H9 (cell line): ENCODE measurements at regions not wholly inside any gene's neighbourhood (a gene's known extent, or its start where the extent isn't known, plus 50 kb on each side); places are given as distances from the start of the nearest gene placed in this dataset.

ENCODE experiments used
- DNase-seq: peaks from one replicate; pipeline ENCODE4 v3.0.0-alpha.2; 2017
- H2AFZ ChIP-seq: one replicate; pipeline ENCODE4 v1.6.1; 2013; ENCODE audit warnings: mild to moderate bottlenecking, low read length, control low read depth, moderate library complexity
- H2AK5ac ChIP-seq: 2 replicates; pipeline ENCODE4 v1.6.1; 2013; ENCODE audit warnings: low read length, control low read depth, mixed read lengths; ENCODE audit not compliant: insufficient read length
- H2BK120ac ChIP-seq: one replicate; pipeline ENCODE4 v1.6.1; 2013; ENCODE audit warnings: low read depth, mild to moderate bottlenecking, low read length, control low read depth, inconsistent platforms; ENCODE audit not compliant: poor library complexity, severe bottlenecking
- H2BK12ac ChIP-seq: 2 replicates; pipeline ENCODE4 v1.6.1; 2013; ENCODE audit warnings: low read length, control low read depth, mixed read lengths, low read depth; ENCODE audit not compliant: insufficient read length
- H2BK15ac ChIP-seq: 2 replicates; pipeline ENCODE4 v1.6.1; 2013; ENCODE audit warnings: low read depth, low read length, control low read depth
- H2BK20ac ChIP-seq: one replicate; pipeline ENCODE4 v1.6.1; 2013; ENCODE audit warnings: low read depth, mild to moderate bottlenecking, low read length, control low read depth, inconsistent platforms; ENCODE audit not compliant: poor library complexity, severe bottlenecking
- H2BK5ac ChIP-seq: 2 replicates; pipeline ENCODE4 v1.6.1; 2013; ENCODE audit warnings: low read length, control low read depth, mixed read lengths; ENCODE audit not compliant: insufficient read length
- H3K14ac ChIP-seq: 2 replicates; pipeline ENCODE4 v1.6.1; 2013; ENCODE audit warnings: low read length, control low read depth; ENCODE audit not compliant: insufficient read depth
- H3K18ac ChIP-seq: 2 replicates; pipeline ENCODE4 v1.6.1; 2013; ENCODE audit warnings: low read depth, mild to moderate bottlenecking, mixed read lengths, low read length, control low read depth; ENCODE audit not compliant: insufficient read length
- H3K23ac ChIP-seq: 2 replicates; pipeline ENCODE4 v1.6.1; 2013; ENCODE audit warnings: low read length, control low read depth, mixed read lengths, low read depth; ENCODE audit not compliant: insufficient read length
- H3K23me2 ChIP-seq: 2 replicates; pipeline ENCODE4 v1.6.1; 2013; ENCODE audit warnings: low read depth, mild to moderate bottlenecking, mixed read lengths, low read length, control low read depth; ENCODE audit not compliant: insufficient read length, poor library complexity, severe bottlenecking
- H3K27ac ChIP-seq: 2 replicates; pipeline ENCODE4 v1.5.1; 2013; ENCODE audit warnings: low read length, control low read depth, mixed read lengths, low read depth; ENCODE audit not compliant: insufficient read length
- H3K27me3 ChIP-seq: 2 replicates; pipeline ENCODE4 v1.6.1; 2013; ENCODE audit warnings: low read length, control low read depth, inconsistent platforms; ENCODE audit not compliant: insufficient read depth
- H3K4ac ChIP-seq: 2 replicates; pipeline ENCODE4 v1.6.1; 2013; ENCODE audit warnings: low read depth, mild to moderate bottlenecking, control low read depth, inconsistent platforms, low read length, moderate library complexity
- H3K4me1 ChIP-seq: 2 replicates; pipeline ENCODE4 v1.6.1; 2013; ENCODE audit warnings: low read length, control low read depth, inconsistent platforms; ENCODE audit not compliant: insufficient read depth
- H3K4me2 ChIP-seq: 2 replicates; pipeline ENCODE4 v1.6.1; 2013; ENCODE audit warnings: low read length, control low read depth, mixed read lengths; ENCODE audit not compliant: insufficient read length, insufficient read depth
- H3K56ac ChIP-seq: 2 replicates; pipeline ENCODE4 v1.6.1; 2013; ENCODE audit warnings: low read depth, mild to moderate bottlenecking, mixed read lengths, low read length, control low read depth; ENCODE audit not compliant: insufficient read length
- H3K79me1 ChIP-seq: 2 replicates; pipeline ENCODE4 v1.6.1; 2013; ENCODE audit warnings: low read depth, mild to moderate bottlenecking, moderate library complexity, low read length, control low read depth, inconsistent platforms; ENCODE audit not compliant: insufficient read depth, poor library complexity, severe bottlenecking
- H3K79me2 ChIP-seq: 2 replicates; pipeline ENCODE4 v1.6.1; 2013; ENCODE audit warnings: low read length, control low read depth, inconsistent platforms; ENCODE audit not compliant: insufficient read depth
- H3K9ac ChIP-seq: 2 replicates; pipeline ENCODE4 v1.6.1; 2013; ENCODE audit warnings: low read length, control low read depth, mixed read lengths; ENCODE audit not compliant: insufficient read length; ENCODE audit errors: extremely low read depth
- H3K9me3 ChIP-seq: one replicate; pipeline ENCODE4 v1.6.1; 2013; ENCODE audit warnings: low read depth, low read length, inconsistent platforms; ENCODE audit not compliant: control insufficient read depth
- H3T11ph ChIP-seq: one replicate; pipeline ENCODE4 v1.6.1; 2013; ENCODE audit warnings: mild to moderate bottlenecking, low read length, control low read depth, inconsistent platforms
- H4K20me1 ChIP-seq: one replicate; pipeline ENCODE4 v1.6.1; 2013; ENCODE audit not compliant: control insufficient read depth, insufficient read length, insufficient read depth
- H4K5ac ChIP-seq: 2 replicates; pipeline ENCODE4 v1.6.1; 2013; ENCODE audit warnings: low read depth, mild to moderate bottlenecking, mixed read lengths, low read length, control low read depth; ENCODE audit not compliant: insufficient read length
- H4K8ac ChIP-seq: replicated peaks from 2 replicates; pipeline ENCODE4 v1.6.1; 2013; ENCODE audit warnings: low read length, control low read depth, mixed read lengths, low read depth; ENCODE audit not compliant: insufficient read length
- H4K91ac ChIP-seq: 2 replicates; pipeline ENCODE4 v1.6.1; 2013; ENCODE audit warnings: low read depth, mild to moderate bottlenecking, moderate library complexity, mixed read lengths, low read length, control low read depth; ENCODE audit not compliant: insufficient read length
- H3K27ac Mint-ChIP-seq, 3 experiments: 2 replicates in 2 of 3; 3 replicates in 1 of 3; pipeline ENCODE4 v1.8.0; 2020 to 2021; ENCODE audit warnings: mixed read lengths in 3 of 3, mild to moderate bottlenecking in 1 of 3, moderate library complexity in 1 of 3
- H3K27me3 Mint-ChIP-seq: 2 replicates; pipeline ENCODE4 v1.8.0; 2021; ENCODE audit warnings: low read depth, mild to moderate bottlenecking, moderate library complexity, mixed read lengths
- H3K36me3 Mint-ChIP-seq, 3 experiments: 2 replicates in 2 of 3; 3 replicates in 1 of 3; pipeline ENCODE4 v1.8.0; 2020 to 2021; ENCODE audit warnings: low read depth in 3 of 3, mixed read lengths in 3 of 3; ENCODE audit not compliant: insufficient read depth in 1 of 3
- H3K4me1 Mint-ChIP-seq, 2 experiments: 2 replicates each; pipeline ENCODE4 v1.8.0; 2020; ENCODE audit warnings: mixed read lengths in 2 of 2
- H3K4me3 Mint-ChIP-seq, 2 experiments: 2 replicates in 1 of 2; 3 replicates in 1 of 2; pipeline ENCODE4 v1.8.0; 2020 to 2021; ENCODE audit warnings: mild to moderate bottlenecking in 2 of 2, mixed read lengths in 2 of 2, moderate library complexity in 1 of 2
- H3K9me3 Mint-ChIP-seq, 2 experiments: 2 replicates in 1 of 2; 3 replicates in 1 of 2; pipeline ENCODE4 v1.8.0; 2020; ENCODE audit warnings: mild to moderate bottlenecking in 2 of 2, mixed read lengths in 2 of 2, moderate library complexity in 1 of 2
- WGBS: extraction: QIAGEN DNeasy Blood & Tissue Kit; methylation state at CpG from one replicate; pipeline ENCODE4 v1.1.7; 2013; ENCODE audit warnings: missing lambda C conversion rate, low lambda C conversion rate, mixed read lengths; ENCODE audit not compliant: insufficient read length; ENCODE audit errors: extremely low coverage; 5-methylcytosine and 5-hydroxymethylcytosine counted together
- TF ChIP-seq, protein P1 (sequence below): fragments of 200-600 bp; sonication (generic); conservative IDR thresholded peaks from 3 replicates; pipeline ENCODE4 v1.8.0; 2021; ENCODE audit warnings: antibody characterized with exemption, mild to moderate bottlenecking

DNA sequence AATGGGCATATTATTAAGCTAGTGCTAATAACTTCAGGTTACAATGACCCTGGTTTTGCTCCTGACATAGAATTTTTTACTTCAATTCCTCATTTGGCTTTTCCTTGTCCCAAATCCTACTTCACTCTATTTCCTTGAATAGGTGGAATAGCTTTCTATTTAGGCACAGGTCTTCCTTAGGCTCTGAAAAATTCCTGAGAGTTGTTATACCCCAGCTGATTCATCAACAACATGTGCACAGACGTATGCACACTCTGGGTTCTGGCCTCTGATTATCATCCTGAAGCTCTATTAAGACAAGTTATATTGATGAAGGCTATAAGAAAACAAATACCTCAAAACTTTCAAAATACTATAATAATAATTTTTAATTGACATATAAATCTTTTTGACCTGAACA, 172.4 kb downstream of the NTMT2 start:
- no peak overlapping the region for H3K4ac ChIP-seq
- H3K4me2 ChIP-seq = no peak overlapping the region
- H3K27ac Mint-ChIP-seq = no peak overlapping the region; a peak in 1 of 7 replicates
- no peak overlapping the region for H2BK20ac ChIP-seq
- no peak overlapping the region for H4K91ac ChIP-seq
- H3K27me3 Mint-ChIP-seq = no peaks in the 10 kb centered on the region
- H3K4me1 Mint-ChIP-seq = peaks cover 11 to 16% of the 10 kb centered on the region in 2 experiments
- no peak overlapping the region for H2AFZ ChIP-seq
- H3K9me3 ChIP-seq = no peaks in the 10 kb centered on the region
- no peak overlapping the region for H4K5ac ChIP-seq
- no peaks in the 10 kb centered on the region for H4K20me1 ChIP-seq
- TF ChIP-seq, protein P1, sequence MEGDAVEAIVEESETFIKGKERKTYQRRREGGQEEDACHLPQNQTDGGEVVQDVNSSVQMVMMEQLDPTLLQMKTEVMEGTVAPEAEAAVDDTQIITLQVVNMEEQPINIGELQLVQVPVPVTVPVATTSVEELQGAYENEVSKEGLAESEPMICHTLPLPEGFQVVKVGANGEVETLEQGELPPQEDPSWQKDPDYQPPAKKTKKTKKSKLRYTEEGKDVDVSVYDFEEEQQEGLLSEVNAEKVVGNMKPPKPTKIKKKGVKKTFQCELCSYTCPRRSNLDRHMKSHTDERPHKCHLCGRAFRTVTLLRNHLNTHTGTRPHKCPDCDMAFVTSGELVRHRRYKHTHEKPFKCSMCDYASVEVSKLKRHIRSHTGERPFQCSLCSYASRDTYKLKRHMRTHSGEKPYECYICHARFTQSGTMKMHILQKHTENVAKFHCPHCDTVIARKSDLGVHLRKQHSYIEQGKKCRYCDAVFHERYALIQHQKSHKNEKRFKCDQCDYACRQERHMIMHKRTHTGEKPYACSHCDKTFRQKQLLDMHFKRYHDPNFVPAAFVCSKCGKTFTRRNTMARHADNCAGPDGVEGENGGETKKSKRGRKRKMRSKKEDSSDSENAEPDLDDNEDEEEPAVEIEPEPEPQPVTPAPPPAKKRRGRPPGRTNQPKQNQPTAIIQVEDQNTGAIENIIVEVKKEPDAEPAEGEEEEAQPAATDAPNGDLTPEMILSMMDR = no peak
- no peak overlapping the region for H3K18ac ChIP-seq
- H3K79me2 ChIP-seq = no peaks in the 10 kb centered on the region
- DNase-seq = no peak
- no peak overlapping the region for H2BK5ac ChIP-seq
- H3K9me3 Mint-ChIP-seq = no peaks in the 10 kb centered on the region
- no peak overlapping the region for H3K14ac ChIP-seq
- no peak overlapping the region for H3K23ac ChIP-seq
- H3K27me3 ChIP-seq = no peaks in the 10 kb centered on the region
- H3K9ac ChIP-seq = no peak overlapping the region
- H3K56ac ChIP-seq = no peak overlapping the region
- no peak overlapping the region for H3K4me3 Mint-ChIP-seq
- WGBS = no CpG with 5 or more reads among the region's 1 CpG
- no peak overlapping the region for H2BK15ac ChIP-seq
- H3K4me1 ChIP-seq = peaks cover 8% of the 10 kb centered on the region; the same call in 1 of the 2 replicates
- no peaks in the 10 kb centered on the region for H3K36me3 Mint-ChIP-seq
- H4K8ac ChIP-seq = no peak overlapping the region
- H2BK120ac ChIP-seq = no peak overlapping the region
- H3K27ac ChIP-seq = no peak overlapping the region
- no peak overlapping the region for H2AK5ac ChIP-seq
- no peaks in the 10 kb centered on the region for H3K79me1 ChIP-seq
- H3K23me2 ChIP-seq = no peaks in the 10 kb centered on the region
- H2BK12ac ChIP-seq = no peak overlapping the region
- H3T11ph ChIP-seq = no peak overlapping the region
